ENCODE measurements at regions not wholly inside any gene's neighbourhood (a gene's known extent, or its start where the extent isn't known, plus 50 kb on each side); places are given as distances from the start of the nearest gene placed in this dataset.

DNA sequence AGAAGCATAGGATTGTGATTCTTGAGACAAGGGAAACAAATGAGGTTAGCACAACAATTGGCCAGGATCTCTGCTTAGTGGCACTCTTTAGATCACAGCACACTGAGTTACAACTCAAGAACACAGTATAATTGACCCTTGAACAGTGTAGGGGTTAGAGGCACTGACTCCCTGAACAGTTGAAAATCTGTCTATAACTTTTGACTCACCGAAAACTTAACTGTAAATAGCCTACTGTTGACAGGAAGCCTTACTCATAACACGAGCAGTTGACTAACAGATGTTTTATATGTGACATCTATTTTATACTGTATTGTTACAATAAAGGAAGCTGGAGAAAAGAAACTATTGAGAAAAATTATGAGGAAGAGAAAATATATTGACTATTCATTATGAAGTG is 296.1 kb downstream of the RERGL start:
- DNase-seq (ENCODE audit: low read depth), result no peak
- H3K4me3 ChIP-seq (ENCODE audit: control insufficient read depth, low read depth, low read length), result no peak overlapping the region
- TF ChIP-seq, protein P1, sequence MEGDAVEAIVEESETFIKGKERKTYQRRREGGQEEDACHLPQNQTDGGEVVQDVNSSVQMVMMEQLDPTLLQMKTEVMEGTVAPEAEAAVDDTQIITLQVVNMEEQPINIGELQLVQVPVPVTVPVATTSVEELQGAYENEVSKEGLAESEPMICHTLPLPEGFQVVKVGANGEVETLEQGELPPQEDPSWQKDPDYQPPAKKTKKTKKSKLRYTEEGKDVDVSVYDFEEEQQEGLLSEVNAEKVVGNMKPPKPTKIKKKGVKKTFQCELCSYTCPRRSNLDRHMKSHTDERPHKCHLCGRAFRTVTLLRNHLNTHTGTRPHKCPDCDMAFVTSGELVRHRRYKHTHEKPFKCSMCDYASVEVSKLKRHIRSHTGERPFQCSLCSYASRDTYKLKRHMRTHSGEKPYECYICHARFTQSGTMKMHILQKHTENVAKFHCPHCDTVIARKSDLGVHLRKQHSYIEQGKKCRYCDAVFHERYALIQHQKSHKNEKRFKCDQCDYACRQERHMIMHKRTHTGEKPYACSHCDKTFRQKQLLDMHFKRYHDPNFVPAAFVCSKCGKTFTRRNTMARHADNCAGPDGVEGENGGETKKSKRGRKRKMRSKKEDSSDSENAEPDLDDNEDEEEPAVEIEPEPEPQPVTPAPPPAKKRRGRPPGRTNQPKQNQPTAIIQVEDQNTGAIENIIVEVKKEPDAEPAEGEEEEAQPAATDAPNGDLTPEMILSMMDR (IDR thresholded peaks at IDR 0.05; ENCODE audit: control insufficient read depth, insufficient read depth, low read depth, low read length, missing control alignments), result no peak

DNA sequence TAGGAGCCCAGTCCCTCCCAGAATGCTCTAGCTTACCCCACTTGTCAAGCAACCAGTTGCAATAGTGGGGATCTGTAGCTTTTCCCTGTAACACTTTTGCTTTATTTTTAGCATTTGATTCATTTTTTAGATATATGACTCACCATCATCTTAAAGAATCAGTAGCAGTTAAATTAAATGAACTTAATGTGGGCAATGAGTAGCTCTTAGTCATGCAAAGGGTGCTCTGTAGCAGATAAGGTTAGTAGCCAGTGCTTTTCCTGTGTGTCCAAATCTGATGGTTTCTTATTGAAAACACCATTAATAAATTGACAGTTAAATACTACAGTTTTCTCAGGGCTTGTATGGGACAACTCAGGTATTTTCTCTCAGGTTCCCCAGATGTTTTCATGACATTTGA is 311.8 kb downstream of the RERGL start:
- TF ChIP-seq, protein P1 (IDR thresholded peaks at IDR 0.05; ENCODE audit: control insufficient read depth, insufficient read depth, low read depth, low read length, missing control alignments), result no peak
- no peak overlapping the region for H3K4me3 ChIP-seq (ENCODE audit: control insufficient read depth, low read depth, low read length)
- DNase-seq (ENCODE audit: low read depth), result no peak

DNA sequence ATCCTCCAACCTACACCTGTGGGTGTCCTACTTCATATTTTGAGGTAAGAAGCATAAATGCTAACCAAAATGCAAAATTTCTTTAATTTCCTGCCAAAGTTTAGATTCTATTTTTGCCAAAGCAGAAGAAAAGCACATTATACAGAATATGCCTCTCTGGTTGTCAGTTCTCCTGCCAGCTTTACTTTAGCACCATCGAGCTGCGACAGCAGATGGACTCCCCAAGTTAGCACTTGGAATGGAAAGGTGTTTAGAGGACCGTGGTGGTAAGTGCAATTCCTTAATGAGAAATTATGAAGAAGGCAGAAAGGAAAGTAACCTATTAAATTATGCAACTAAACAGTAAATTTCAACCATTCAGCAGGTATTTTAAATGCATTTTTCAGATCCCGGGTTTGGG is 326.6 kb downstream of the RERGL start:
- TF ChIP-seq, protein P1 (IDR thresholded peaks at IDR 0.05; ENCODE audit: control insufficient read depth, insufficient read depth, low read depth, low read length, missing control alignments), result no peak
- DNase-seq (ENCODE audit: low read depth), result no peak
- H3K4me3 ChIP-seq (ENCODE audit: control insufficient read depth, low read depth, low read length), result no peak overlapping the region

DNA sequence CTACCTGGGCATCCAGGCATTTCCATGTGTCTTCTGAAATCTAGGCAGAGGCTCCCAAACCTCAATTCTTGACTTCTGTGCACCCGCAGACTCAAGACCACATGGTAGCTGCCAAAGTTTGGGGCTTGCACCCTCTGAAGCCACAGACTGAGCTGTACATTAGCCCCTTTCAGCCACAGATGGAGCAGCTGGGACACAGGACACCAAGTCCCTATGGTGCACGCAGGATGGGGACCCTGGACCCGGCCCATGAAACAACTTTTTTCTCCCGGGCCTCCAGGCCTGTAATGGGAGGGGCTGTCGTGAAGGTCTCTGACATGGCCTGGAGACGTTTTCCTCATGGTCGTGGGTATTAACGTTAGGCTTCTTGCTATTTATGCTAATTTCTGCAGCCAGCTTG is 330.0 kb downstream of the RERGL start:
- no peak for DNase-seq (ENCODE audit: low read depth)
- TF ChIP-seq, protein P1 (IDR thresholded peaks at IDR 0.05; ENCODE audit: control insufficient read depth, insufficient read depth, low read depth, low read length, missing control alignments), result no peak
- no peak overlapping the region for H3K4me3 ChIP-seq (ENCODE audit: control insufficient read depth, low read depth, low read length)
